Loucy (cell line): ENCODE measurements at regions not wholly inside any gene's neighbourhood (a gene's known extent, or its start where the extent isn't known, plus 50 kb on each side); places are given as distances from the start of the nearest gene placed in this dataset.

Experiments used
- CTCF ChIP-seq: fragments of 200-600 bp; sonication (generic); conservative IDR thresholded peaks from 2 replicates; pipeline ENCODE4 v1.5.1; 2014; ENCODE audit warnings: mild to moderate bottlenecking, antibody characterized with exemption, low read length
- EZH2phosphoT487 ChIP-seq: fragments of 200-600 bp; IDR thresholded peaks from 2 replicates; pipeline ENCODE4 v1.6.1; 2018; ENCODE audit warnings: antibody characterized with exemption, mild to moderate bottlenecking, moderate library complexity, borderline replicate concordance

- TF ChIP-seq CTCF: peak; percentile 50
- TF ChIP-seq EZH2phosphoT487: no peak
Observed at GRCh38 chr15:70355275-70355795, 257.6 kb upstream of the TLE3 start.
